WTC11 (cell line): ENCODE measurements at regions not wholly inside any gene's neighbourhood (a gene's known extent, or its start where the extent isn't known, plus 50 kb on each side); places are given as distances from the start of the nearest gene placed in this dataset.
A peak's percentile ranks its signal among the peaks of the same experiment; 100 is the strongest.

ENCODE experiments used
- ATAC-seq: fragments of 200-7000 bp; cut with Tn5 transposase; 2 replicates; pipeline ENCODE4 v1.10.0; 2021; ENCODE audit warnings: mild to moderate bottlenecking, moderate library complexity
- CTCF ChIA-PET: fragments of 300-600 bp; sonication (Branson Sonifier 250); formaldehyde crosslinking; loops from one replicate; lab custom pipeline; 2021; ENCODE audit warnings: antibody characterized with exemption; lab: Charles Lee
- POLR2A ChIA-PET: fragments of 350-600 bp; sonication (Branson Sonifier 250); formaldehyde crosslinking; loops from one replicate; lab custom pipeline; 2021; ENCODE audit warnings: antibody characterized with exemption; lab: Charles Lee
- DNase-seq: peaks from one replicate; pipeline ENCODE4 v3.0.0; 2021; ENCODE audit warnings: low spot score
- H3K27ac Mint-ChIP-seq: 2 replicates; pipeline ENCODE4 v1.8.0; 2021; ENCODE audit warnings: mixed read lengths
- H3K27me3 Mint-ChIP-seq: 2 replicates; pipeline ENCODE4 v1.8.0; 2021; ENCODE audit warnings: low read depth, mild to moderate bottlenecking, moderate library complexity, mixed read lengths
- H3K36me3 Mint-ChIP-seq: 2 replicates; pipeline ENCODE4 v1.8.0; 2021; ENCODE audit warnings: mixed read lengths
- H3K4me1 Mint-ChIP-seq: 2 replicates; pipeline ENCODE4 v1.8.0; 2022; ENCODE audit warnings: mixed read lengths
- H3K4me3 Mint-ChIP-seq: 2 replicates; pipeline ENCODE4 v1.8.0; 2021; ENCODE audit warnings: mild to moderate bottlenecking, moderate library complexity, mixed read lengths
- H3K9me3 Mint-ChIP-seq: 2 replicates; pipeline ENCODE4 v1.8.0; 2021; ENCODE audit warnings: mixed read lengths
- AR ChIP-seq: fragments of 250-450 bp; sonication (Bioruptor Pico); IDR thresholded peaks from 2 replicates; pipeline ENCODE4 v1.9.0; 2021; ENCODE audit warnings: mild to moderate bottlenecking
- ARID4B ChIP-seq: sonication (generic); formaldehyde crosslinking; IDR thresholded peaks from 2 replicates; pipeline ENCODE4 v1.8.0; 2023; ENCODE audit warnings: missing genetic modification reagents, mild to moderate bottlenecking, borderline replicate concordance
- ATF1 ChIP-seq: sonication (generic); formaldehyde crosslinking; IDR thresholded peaks from 2 replicates; pipeline ENCODE4 v1.8.1; 2023; ENCODE audit warnings: mild to moderate bottlenecking, moderate library complexity, missing genetic modification reagents
- CDX4 ChIP-seq: fragments of 250-450 bp; sonication (Bioruptor Pico); IDR thresholded peaks from 2 replicates; pipeline ENCODE4 v1.9.0; 2021; ENCODE audit warnings: moderate library complexity, mild to moderate bottlenecking, inconsistent platforms, borderline replicate concordance
- ELF4 ChIP-seq: sonication (generic); formaldehyde crosslinking; IDR thresholded peaks from 2 replicates; pipeline ENCODE4 v1.8.1; 2022; ENCODE audit warnings: low read depth, mild to moderate bottlenecking, moderate library complexity, missing genetic modification reagents
- GABPB1 ChIP-seq: sonication (generic); formaldehyde crosslinking; IDR thresholded peaks from 2 replicates; pipeline ENCODE4 v1.8.1; 2023; ENCODE audit warnings: mild to moderate bottlenecking, missing genetic modification reagents
- MYBL2 ChIP-seq: sonication (generic); formaldehyde crosslinking; IDR thresholded peaks from 2 replicates; pipeline ENCODE4 v1.8.1; 2023; ENCODE audit warnings: mild to moderate bottlenecking, moderate library complexity, missing genetic modification reagents
- NFE2L1 ChIP-seq: sonication (generic); formaldehyde crosslinking; IDR thresholded peaks from 2 replicates; pipeline ENCODE4 v1.8.1; 2023; ENCODE audit warnings: missing genetic modification reagents
- ZBTB21 ChIP-seq: sonication (generic); formaldehyde crosslinking; IDR thresholded peaks from 2 replicates; pipeline ENCODE4 v1.8.1; 2023; ENCODE audit warnings: mild to moderate bottlenecking, missing genetic modification reagents, borderline replicate concordance
- ZNF263 ChIP-seq: sonication (generic); formaldehyde crosslinking; IDR thresholded peaks from 2 replicates; pipeline ENCODE4 v1.8.1; 2022; ENCODE audit warnings: low read depth, mild to moderate bottlenecking, moderate library complexity, missing genetic modification reagents
- ZNF281 ChIP-seq: sonication (generic); formaldehyde crosslinking; IDR thresholded peaks from 2 replicates; pipeline ENCODE4 v1.8.0; 2023; ENCODE audit warnings: mild to moderate bottlenecking, missing genetic modification reagents

GRCh38 chr4:123167931-123168330 is 228.7 kb upstream of the SPRY1 start (continued):
- TF ChIP-seq CDX4 = no peak
- no peak for TF ChIP-seq ZBTB21 (CRISPR knock-in tag)
- no peak for TF ChIP-seq ATF1 (CRISPR knock-in tag)
- no peak for TF ChIP-seq ZNF281 (CRISPR knock-in tag)
- TF ChIP-seq AR (CRISPR knock-in tag) = no peak
- TF ChIP-seq ZNF263 = no peak

GRCh38 chr4:123168812-123169211 is 227.8 kb upstream of the SPRY1 start:
- no peaks in the 10 kb centered on the region for H3K27me3 Mint-ChIP-seq
- peaks cover 13% of the 10 kb centered on the region for H3K36me3 Mint-ChIP-seq
- H3K4me3 Mint-ChIP-seq = no peak overlapping the region
- POLR2A ChIA-PET = no interaction called here
- peak overlapping the region; percentile 46; the same call in 1 of the 2 replicates for H3K27ac Mint-ChIP-seq
- TF ChIP-seq GABPB1 (CRISPR knock-in tag) = no peak
- no peak for TF ChIP-seq NFE2L1 (CRISPR knock-in tag)
- ATAC-seq (no peak), DNase-seq (no peak)
- H3K9me3 Mint-ChIP-seq = peaks cover 12% of the 10 kb centered on the region; the same call in 1 of the 2 replicates
- H3K4me1 Mint-ChIP-seq = no peaks in the 10 kb centered on the region
- CTCF ChIA-PET = no interaction called here

- Mint-ChIP-seq H3K9me3 (peaks cover 10% of the 10 kb centered on the region; the same call in 1 of the 2 replicates), H3K27ac (no peak overlapping the region), H3K36me3 (peaks cover 10% of the 10 kb centered on the region), H3K4me3 (no peak overlapping the region), H3K27me3 (no peaks in the 10 kb centered on the region), H3K4me1 (no peaks in the 10 kb centered on the region)
- TF ChIP-seq CDX4 (no peak), MYBL2 (CRISPR knock-in tag) (no peak), ELF4 (no peak), ARID4B (no peak)
- DNase-seq = no peak
- ATAC-seq = no peak
- CTCF ChIA-PET = no interaction called here
- POLR2A ChIA-PET = no interaction called here
Observed at GRCh38 chr4:123170843-123171242, 225.8 kb upstream of the SPRY1 start.
